IPS-18c (cell line): ENCODE measurements at regions not wholly inside any gene's neighbourhood (a gene's known extent, or its start where the extent isn't known, plus 50 kb on each side); places are given as distances from the start of the nearest gene placed in this dataset.

Experiments used
- H3K4me3 ChIP-seq: 2 replicates; pipeline ENCODE4 v1.7.0; 2013; ENCODE audit warnings: low read depth, mild to moderate bottlenecking, low read length, moderate library complexity; ENCODE audit not compliant: insufficient read depth
- H3K9me3 ChIP-seq: one replicate; pipeline ENCODE4 v1.6.1; 2013; ENCODE audit warnings: mild to moderate bottlenecking, low read length, moderate library complexity; ENCODE audit not compliant: control insufficient read depth, insufficient read depth

- no peak overlapping the region for H3K4me3 ChIP-seq
- peaks cover 3% of the 10 kb centered on the region for H3K9me3 ChIP-seq
Measured at GRCh38 chr1:29836651-29837646, 600.6 kb downstream of the PTPRU start.

GRCh38 chr1:29835874-29836273 lies 599.6 kb downstream of the PTPRU start:
- Histone ChIP-seq H3K9me3 (peaks cover 3% of the 10 kb centered on the region), H3K4me3 (no peak overlapping the region)

- H3K4me3 ChIP-seq, result no peak overlapping the region
- peaks cover 3% of the 10 kb centered on the region for H3K9me3 ChIP-seq
Measured at GRCh38 chr1:29835406-29835805, 599.1 kb downstream of the PTPRU start.

- no peak overlapping the region for H3K4me3 ChIP-seq
- H3K9me3 ChIP-seq, result peaks cover 3% of the 10 kb centered on the region
Measured at GRCh38 chr1:29833581-29833980, 597.3 kb downstream of the PTPRU start.

- Histone ChIP-seq H3K4me3 (no peak overlapping the region), H3K9me3 (peaks cover 3% of the 10 kb centered on the region)
Measured at GRCh38 chr1:29832936-29833335, 596.6 kb downstream of the PTPRU start.

- H3K9me3 ChIP-seq, result peaks cover 3% of the 10 kb centered on the region
- H3K4me3 ChIP-seq, result no peak overlapping the region
Measured at GRCh38 chr1:29832471-29832870, 596.1 kb downstream of the PTPRU start.

- Histone ChIP-seq H3K9me3 (peaks cover 3% of the 10 kb centered on the region), H3K4me3 (no peak overlapping the region)
Measured at GRCh38 chr1:29831500-29832117, 595.3 kb downstream of the PTPRU start.

GRCh38 chr1:29830916-29831315 lies 594.6 kb downstream of the PTPRU start:
- no peak overlapping the region for H3K4me3 ChIP-seq
- H3K9me3 ChIP-seq, result peaks cover 3% of the 10 kb centered on the region

GRCh38 chr1:29830383-29830782 lies 594.1 kb downstream of the PTPRU start:
- H3K9me3 ChIP-seq, result peaks cover 3% of the 10 kb centered on the region
- no peak overlapping the region for H3K4me3 ChIP-seq

GRCh38 chr1:29829448-29830344 lies 593.4 kb downstream of the PTPRU start:
- Histone ChIP-seq H3K4me3 (no peak overlapping the region), H3K9me3 (peaks cover 3% of the 10 kb centered on the region)

- H3K4me3 ChIP-seq, result no peak overlapping the region
- peaks cover under 1% of the 10 kb centered on the region for H3K9me3 ChIP-seq
Measured at GRCh38 chr1:29828526-29829447, 592.5 kb downstream of the PTPRU start.

- H3K9me3 ChIP-seq, result no peaks in the 10 kb centered on the region
- H3K4me3 ChIP-seq, result no peak overlapping the region
Measured at GRCh38 chr1:29827801-29828525, 591.6 kb downstream of the PTPRU start.

- Histone ChIP-seq H3K4me3 (no peak overlapping the region), H3K9me3 (no peaks in the 10 kb centered on the region)
Measured at GRCh38 chr1:29827237-29827750, 591.0 kb downstream of the PTPRU start.

- H3K4me3 ChIP-seq, result no peak overlapping the region
Measured at GRCh38 chr1:29826646-29827045, 590.3 kb downstream of the PTPRU start.

GRCh38 chr1:29825941-29826415 lies 589.7 kb downstream of the PTPRU start:
- Histone ChIP-seq H3K4me3 (no peak overlapping the region), H3K9me3 (no peaks in the 10 kb centered on the region)

More at GRCh38 chr1:29826646-29827045, 590.3 kb downstream of the PTPRU start:
- H3K9me3 ChIP-seq, result no peaks in the 10 kb centered on the region
